Keratinocyte (primary cell): ENCODE measurements at regions not wholly inside any gene's neighbourhood (a gene's known extent, or its start where the extent isn't known, plus 50 kb on each side); places are given as distances from the start of the nearest gene placed in this dataset.

Source experiments
- DNase-seq: peaks from one replicate; pipeline ENCODE4 v3.0.0-alpha.2; 2011; ENCODE audit warnings: low read depth, missing footprints, low spot score
- FAIRE-seq: peaks from 2 replicates; lab custom pipeline; 2011; peaks lifted over from hg19 to GRCh38; lab: Jason Lieb, UNC
- H2AFZ ChIP-seq: 2 replicates; pipeline ENCODE4 v1.6.0; 2012; ENCODE audit warnings: low read length, control low read depth, inconsistent platforms; ENCODE audit not compliant: control insufficient read depth
- H3K27ac ChIP-seq: 2 replicates; pipeline ENCODE4 v1.5.1; 2011; ENCODE audit warnings: low read length; ENCODE audit not compliant: control insufficient read depth, insufficient read depth
- H3K27me3 ChIP-seq: 3 replicates; pipeline ENCODE4 v1.6.0; 2011; ENCODE audit warnings: low read length; ENCODE audit not compliant: control insufficient read depth, insufficient read depth; ENCODE audit errors: extremely low read depth
- H3K36me3 ChIP-seq, 2 experiments: 2 replicates in 1 of 2; 3 replicates in 1 of 2; pipeline ENCODE4 v1.5.1; 2011; ENCODE audit warnings: low read length in 2 of 2, mild to moderate bottlenecking in 1 of 2; ENCODE audit not compliant: control insufficient read depth in 2 of 2, insufficient read depth in 2 of 2; ENCODE audit errors: extremely low read depth in 1 of 2
- H3K4me1 ChIP-seq: 3 replicates; pipeline ENCODE4 v1.5.1; 2011; ENCODE audit warnings: low read length; ENCODE audit not compliant: control insufficient read depth, insufficient read depth; ENCODE audit errors: extremely low read depth
- H3K4me2 ChIP-seq: 3 replicates; pipeline ENCODE4 v1.6.0; 2011; ENCODE audit warnings: low read depth, low read length; ENCODE audit not compliant: control insufficient read depth, insufficient read depth; ENCODE audit errors: extremely low read depth
- H3K4me3 ChIP-seq, 3 experiments: fragments of 200-600 bp in 1 of 3; sonication (generic) in 1 of 3; 2 replicates in 2 of 3; 3 replicates in 1 of 3; pipeline ENCODE4 v1.5.1; 2011 to 2016; ENCODE audit warnings: low read length in 3 of 3, mild to moderate bottlenecking in 3 of 3, control low read depth in 2 of 3, inconsistent platforms in 1 of 3, low read depth in 1 of 3, mixed read lengths in 1 of 3, mixed run types in 1 of 3, moderate library complexity in 1 of 3; ENCODE audit not compliant: control insufficient read depth in 2 of 3, insufficient read depth in 2 of 3; ENCODE audit errors: extremely low read depth in 1 of 3
- H3K79me2 ChIP-seq: 2 replicates; pipeline ENCODE4 v1.6.0; 2012; ENCODE audit warnings: low read length; ENCODE audit not compliant: control insufficient read depth, insufficient read depth
- H3K9ac ChIP-seq: 3 replicates; pipeline ENCODE4 v1.6.0; 2011; ENCODE audit warnings: low read length; ENCODE audit not compliant: control insufficient read depth, insufficient read depth; ENCODE audit errors: extremely low read depth
- H3K9me1 ChIP-seq: 3 replicates; pipeline ENCODE4 v1.6.0; 2011; ENCODE audit warnings: low read length; ENCODE audit not compliant: control insufficient read depth, insufficient read depth; ENCODE audit errors: extremely low read depth
- H3K9me3 ChIP-seq: 2 replicates; pipeline ENCODE4 v1.5.1; 2012; ENCODE audit warnings: low read depth, low read length; ENCODE audit not compliant: control insufficient read depth
- H4K20me1 ChIP-seq: 3 replicates; pipeline ENCODE4 v1.6.0; 2011; ENCODE audit warnings: low read length; ENCODE audit not compliant: control insufficient read depth, insufficient read depth; ENCODE audit errors: extremely low read depth
- EZH2 ChIP-seq: IDR thresholded peaks from one replicate; pipeline ENCODE4 v1.6.1; 2012; ENCODE audit warnings: inconsistent platforms, mild to moderate bottlenecking, low read length, moderate library complexity
- dilution Hi-C: fragments of 300-500 bp; cut with MboI; formaldehyde crosslinking; loops from one replicate; pipeline ENCODE4 v1.7.0; 2020; ENCODE audit warnings: low sequenced_read_pairs; ENCODE audit not compliant: extremely low pct_ligation_motif_present
- TF ChIP-seq, protein P1 (sequence below), 3 experiments: IDR thresholded peaks in 1 of 3; conservative IDR thresholded peaks in 1 of 3; optimal IDR thresholded peaks in 1 of 3; 2 replicates in 2 of 3; 3 replicates in 1 of 3; pipeline versions ENCODE3 to v1.5.1; 2011; ENCODE audit warnings: low read length in 3 of 3, mild to moderate bottlenecking in 3 of 3, moderate library complexity in 2 of 3, control low read depth in 1 of 3, inconsistent platforms in 1 of 3; ENCODE audit not compliant: insufficient read depth in 2 of 3; ENCODE audit errors: extremely low read depth in 1 of 3

DNA sequence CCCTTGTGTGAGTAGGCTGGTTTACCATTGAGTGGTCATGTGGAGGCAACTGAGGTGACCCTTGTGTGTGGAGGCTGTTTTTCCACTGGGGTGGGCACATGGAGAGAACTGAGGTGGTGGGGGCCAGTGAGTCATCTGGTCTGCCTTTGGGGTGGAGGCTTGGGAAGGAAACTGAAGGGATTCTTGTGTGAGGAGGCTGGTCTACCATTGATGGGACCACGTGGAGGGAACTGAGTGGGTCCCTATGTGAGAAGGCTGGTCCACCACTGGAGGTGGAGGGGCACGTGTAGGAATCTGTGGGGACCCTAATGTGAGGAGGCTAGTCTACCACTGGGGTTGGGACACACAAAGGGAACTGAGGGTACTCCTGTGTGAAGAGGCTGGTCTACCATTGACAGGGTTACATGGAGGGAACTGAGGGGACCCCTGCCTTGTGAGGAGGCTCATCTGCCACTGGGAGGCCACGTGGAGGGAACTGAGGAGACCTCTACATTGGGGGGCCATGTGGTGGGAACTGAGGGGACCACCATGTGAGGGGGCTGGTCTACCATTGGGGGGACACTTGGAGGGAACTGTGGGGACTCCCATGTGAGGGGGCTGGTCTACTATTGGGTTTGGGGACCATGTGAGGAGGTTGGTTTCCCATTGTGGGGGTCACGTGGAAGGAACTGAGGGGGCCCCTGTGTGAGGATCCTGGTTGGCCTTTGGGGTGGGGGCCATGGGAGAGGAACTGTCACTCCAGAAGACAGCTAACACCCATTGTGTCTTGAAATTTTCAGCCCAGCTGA, 164.5 kb downstream of the WNT7A start:
- dilution Hi-C loops: no loop called here

DNA sequence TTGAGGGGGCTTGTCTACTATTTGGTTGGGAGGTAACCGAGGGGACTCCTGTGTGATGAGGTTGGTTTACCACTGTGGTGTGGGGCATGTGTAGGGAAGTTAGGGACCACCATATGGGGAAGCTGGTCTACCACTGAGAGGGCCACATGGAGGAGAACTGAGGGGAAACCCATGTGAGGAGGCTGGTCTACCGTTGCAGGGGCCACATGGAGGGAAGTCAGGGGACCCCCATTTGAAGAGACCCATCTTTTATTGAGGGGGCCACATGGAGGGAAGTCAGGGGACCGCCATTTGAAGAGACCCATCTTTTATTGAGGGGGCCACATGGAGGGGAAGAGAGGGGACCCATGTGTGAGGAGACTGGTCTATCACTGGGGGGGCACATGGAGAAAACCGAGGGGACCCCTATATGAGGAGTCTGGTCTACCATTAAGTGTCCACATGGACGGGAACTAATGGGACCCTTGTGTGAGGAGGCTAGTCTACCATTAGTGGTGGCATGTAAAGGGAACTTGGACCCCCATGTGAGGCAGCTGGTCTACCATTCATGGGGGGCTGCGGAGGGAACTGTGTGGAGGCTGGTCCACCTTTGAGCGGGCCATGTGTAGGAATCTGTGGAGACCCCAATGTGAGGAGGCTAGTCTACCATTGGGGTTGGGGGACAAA, 165.5 kb downstream of the FBLN2 start:
- Histone ChIP-seq H3K9me3 (no peaks in the 10 kb centered on the region), H3K4me3 (no peak overlapping the region), H3K4me2 (no peak overlapping the region), H3K4me1 (no peaks in the 10 kb centered on the region), H3K9me1 (no peaks in the 10 kb centered on the region), H3K27me3 (peaks cover 4% of the 10 kb centered on the region), H3K9ac (no peak overlapping the region), H3K36me3 (no peaks in the 10 kb centered on the region), H3K27ac (no peak overlapping the region), H3K79me2 (no peaks in the 10 kb centered on the region), H2AFZ (no peak overlapping the region), H4K20me1 (no peaks in the 10 kb centered on the region)
- TF ChIP-seq EZH2: no peak
- TF ChIP-seq, protein P1, sequence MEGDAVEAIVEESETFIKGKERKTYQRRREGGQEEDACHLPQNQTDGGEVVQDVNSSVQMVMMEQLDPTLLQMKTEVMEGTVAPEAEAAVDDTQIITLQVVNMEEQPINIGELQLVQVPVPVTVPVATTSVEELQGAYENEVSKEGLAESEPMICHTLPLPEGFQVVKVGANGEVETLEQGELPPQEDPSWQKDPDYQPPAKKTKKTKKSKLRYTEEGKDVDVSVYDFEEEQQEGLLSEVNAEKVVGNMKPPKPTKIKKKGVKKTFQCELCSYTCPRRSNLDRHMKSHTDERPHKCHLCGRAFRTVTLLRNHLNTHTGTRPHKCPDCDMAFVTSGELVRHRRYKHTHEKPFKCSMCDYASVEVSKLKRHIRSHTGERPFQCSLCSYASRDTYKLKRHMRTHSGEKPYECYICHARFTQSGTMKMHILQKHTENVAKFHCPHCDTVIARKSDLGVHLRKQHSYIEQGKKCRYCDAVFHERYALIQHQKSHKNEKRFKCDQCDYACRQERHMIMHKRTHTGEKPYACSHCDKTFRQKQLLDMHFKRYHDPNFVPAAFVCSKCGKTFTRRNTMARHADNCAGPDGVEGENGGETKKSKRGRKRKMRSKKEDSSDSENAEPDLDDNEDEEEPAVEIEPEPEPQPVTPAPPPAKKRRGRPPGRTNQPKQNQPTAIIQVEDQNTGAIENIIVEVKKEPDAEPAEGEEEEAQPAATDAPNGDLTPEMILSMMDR (optimal IDR thresholded peaks at IDR 0.05 in 1 of 3, IDR thresholded peaks at IDR 0.05 in 1 of 3, conservative IDR thresholded peaks at IDR 0.05 in 1 of 3; ENCODE audit: extremely low read depth in 1 of 3, insufficient read depth in 2 of 3, low read length in 3 of 3): no peak
- FAIRE-seq (no peak), DNase-seq (no peak)
- dilution Hi-C loops: no loop called here

More for the DNA sequence above, 164.5 kb downstream of the WNT7A start:
- Histone ChIP-seq H3K9ac (no peak overlapping the region), H3K27ac (no peak overlapping the region), H3K4me1 (no peaks in the 10 kb centered on the region), H3K79me2 (no peaks in the 10 kb centered on the region), H4K20me1 (no peaks in the 10 kb centered on the region), H3K36me3 (no peaks in the 10 kb centered on the region), H3K9me1 (no peaks in the 10 kb centered on the region), H3K27me3 (peaks cover 4% of the 10 kb centered on the region), H3K4me2 (no peak overlapping the region), H3K4me3 (no peak overlapping the region), H2AFZ (no peak overlapping the region), H3K9me3 (no peaks in the 10 kb centered on the region)
- DNase-seq (no peak), FAIRE-seq (no peak)
- no peak for TF ChIP-seq EZH2
- TF ChIP-seq, protein P1 (optimal IDR thresholded peaks at IDR 0.05 in 1 of 3, IDR thresholded peaks at IDR 0.05 in 1 of 3, conservative IDR thresholded peaks at IDR 0.05 in 1 of 3; ENCODE audit: extremely low read depth in 1 of 3, insufficient read depth in 2 of 3, low read length in 3 of 3): no peak
